WERI-Rb-1 (cell line): ENCODE measurements at regions not wholly inside any gene's neighbourhood (a gene's known extent, or its start where the extent isn't known, plus 50 kb on each side); places are given as distances from the start of the nearest gene placed in this dataset.

Source experiments
- DNase-seq: peaks from one replicate; pipeline ENCODE4 v3.0.0-alpha.2; 2020
- H3K27ac ChIP-seq: fragments of 250-450 bp; sonication (Bioruptor Pico); 2 replicates; pipeline ENCODE4 v1.5.1; 2020; ENCODE audit warnings: mild to moderate bottlenecking, moderate library complexity
- H3K27me3 ChIP-seq: fragments of 250-450 bp; sonication (Bioruptor Pico); 2 replicates; pipeline ENCODE4 v1.5.1; 2021; ENCODE audit warnings: mild to moderate bottlenecking, low read depth, moderate library complexity; ENCODE audit not compliant: insufficient read depth, severe bottlenecking
- H3K36me3 ChIP-seq: fragments of 250-450 bp; sonication (Bioruptor Pico); 2 replicates; pipeline ENCODE4 v1.5.1; 2020; ENCODE audit warnings: mild to moderate bottlenecking, moderate library complexity
- H3K4me3 ChIP-seq: 2 replicates; pipeline ENCODE4 v1.5.1; 2011; ENCODE audit warnings: low read depth, mild to moderate bottlenecking, control low read depth, low read length
- H3K9me3 ChIP-seq: fragments of 250-450 bp; sonication (Bioruptor Pico); 2 replicates; pipeline ENCODE4 v1.5.1; 2021; ENCODE audit warnings: mild to moderate bottlenecking, moderate library complexity; ENCODE audit not compliant: severe bottlenecking
- TF ChIP-seq, protein P1 (sequence below): IDR thresholded peaks from 2 replicates; pipeline ENCODE4 v1.5.1; 2011; ENCODE audit warnings: low read depth, mild to moderate bottlenecking, control low read depth, inconsistent platforms, low read length

- no peak for DNase-seq
- no peaks in the 10 kb centered on the region for H3K36me3 ChIP-seq
- TF ChIP-seq, protein P1, sequence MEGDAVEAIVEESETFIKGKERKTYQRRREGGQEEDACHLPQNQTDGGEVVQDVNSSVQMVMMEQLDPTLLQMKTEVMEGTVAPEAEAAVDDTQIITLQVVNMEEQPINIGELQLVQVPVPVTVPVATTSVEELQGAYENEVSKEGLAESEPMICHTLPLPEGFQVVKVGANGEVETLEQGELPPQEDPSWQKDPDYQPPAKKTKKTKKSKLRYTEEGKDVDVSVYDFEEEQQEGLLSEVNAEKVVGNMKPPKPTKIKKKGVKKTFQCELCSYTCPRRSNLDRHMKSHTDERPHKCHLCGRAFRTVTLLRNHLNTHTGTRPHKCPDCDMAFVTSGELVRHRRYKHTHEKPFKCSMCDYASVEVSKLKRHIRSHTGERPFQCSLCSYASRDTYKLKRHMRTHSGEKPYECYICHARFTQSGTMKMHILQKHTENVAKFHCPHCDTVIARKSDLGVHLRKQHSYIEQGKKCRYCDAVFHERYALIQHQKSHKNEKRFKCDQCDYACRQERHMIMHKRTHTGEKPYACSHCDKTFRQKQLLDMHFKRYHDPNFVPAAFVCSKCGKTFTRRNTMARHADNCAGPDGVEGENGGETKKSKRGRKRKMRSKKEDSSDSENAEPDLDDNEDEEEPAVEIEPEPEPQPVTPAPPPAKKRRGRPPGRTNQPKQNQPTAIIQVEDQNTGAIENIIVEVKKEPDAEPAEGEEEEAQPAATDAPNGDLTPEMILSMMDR: no peak
These were observed 363.1 kb downstream of the NUP35 start for GRCh38 chr2:183487326-183487725.

GRCh38 chr2:183488421-183488820, 364.2 kb downstream of the NUP35 start:
- no peak for DNase-seq
- TF ChIP-seq, protein P1: no peak
- no peak overlapping the region for H3K4me3 ChIP-seq

More at GRCh38 chr2:183487326-183487725, 363.1 kb downstream of the NUP35 start:
- Histone ChIP-seq H3K9me3 (no peaks in the 10 kb centered on the region), H3K4me3 (no peak overlapping the region), H3K27ac (no peak overlapping the region), H3K27me3 (no peaks in the 10 kb centered on the region)

GRCh38 chr2:183490489-183490888, 366.2 kb downstream of the NUP35 start:
- no peaks in the 10 kb centered on the region for H3K9me3 ChIP-seq
- H3K27me3 ChIP-seq: no peaks in the 10 kb centered on the region
- H3K27ac ChIP-seq: no peak overlapping the region
- TF ChIP-seq, protein P1: no peak
- no peak for DNase-seq
- no peak overlapping the region for H3K4me3 ChIP-seq
- H3K36me3 ChIP-seq: no peaks in the 10 kb centered on the region

More at GRCh38 chr2:183488421-183488820, 364.2 kb downstream of the NUP35 start:
- no peaks in the 10 kb centered on the region for H3K36me3 ChIP-seq
- no peaks in the 10 kb centered on the region for H3K9me3 ChIP-seq
- H3K27ac ChIP-seq: no peak overlapping the region
- H3K27me3 ChIP-seq: no peaks in the 10 kb centered on the region

GRCh38 chr2:183490914-183491313, 366.7 kb downstream of the NUP35 start:
- no peak overlapping the region for H3K27ac ChIP-seq
- H3K4me3 ChIP-seq: no peak overlapping the region
- H3K36me3 ChIP-seq: no peaks in the 10 kb centered on the region
- DNase-seq: no peak
- TF ChIP-seq, protein P1: no peak
- H3K9me3 ChIP-seq: no peaks in the 10 kb centered on the region
- H3K27me3 ChIP-seq: no peaks in the 10 kb centered on the region

DNA sequence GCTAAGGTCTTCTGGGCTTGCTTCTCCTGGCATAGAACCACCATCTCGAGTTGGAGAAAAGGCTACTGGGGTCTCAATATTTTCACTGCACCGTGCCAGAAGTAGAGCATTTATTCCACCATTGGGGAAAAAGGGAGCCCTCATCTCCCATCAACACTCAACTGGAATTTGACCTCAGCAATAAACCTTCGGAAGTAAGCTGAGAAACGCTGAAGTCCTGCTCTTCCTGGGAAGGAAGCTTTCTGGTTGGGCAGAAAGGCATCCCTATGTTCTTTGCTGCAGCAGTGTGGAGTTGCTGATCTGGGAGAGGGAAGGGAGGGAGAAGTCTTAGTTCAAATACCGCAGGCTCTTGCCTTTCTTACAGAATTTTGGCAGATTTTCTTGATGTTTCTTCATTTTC, 368.8 kb downstream of the NUP35 start:
- Histone ChIP-seq H3K36me3 (no peaks in the 10 kb centered on the region), H3K27ac (no peak overlapping the region), H3K4me3 (no peak overlapping the region), H3K9me3 (no peaks in the 10 kb centered on the region), H3K27me3 (no peaks in the 10 kb centered on the region)
- no peak for DNase-seq
- TF ChIP-seq, protein P1: no peak

DNA sequence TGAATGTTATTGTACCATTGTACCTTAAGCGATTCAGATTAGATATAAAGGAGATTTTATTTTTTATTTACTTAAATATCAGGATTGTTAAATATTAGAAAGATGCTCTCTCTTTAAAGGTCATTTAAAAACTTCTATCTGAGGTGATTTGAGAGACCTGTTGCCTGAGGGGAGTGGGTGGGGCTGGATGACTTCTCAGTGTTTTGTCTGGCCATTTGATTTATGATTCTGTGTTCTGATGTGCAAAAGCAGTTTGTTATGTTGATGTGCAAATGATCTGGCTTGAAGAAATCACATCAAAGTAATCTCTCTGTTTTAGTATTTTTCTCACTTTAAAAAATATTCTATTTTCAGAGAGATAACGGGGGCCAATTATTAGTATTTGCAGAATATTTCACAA, 370.8 kb downstream of the NUP35 start:
- H3K27ac ChIP-seq: no peak overlapping the region

More for the DNA sequence above, 370.8 kb downstream of the NUP35 start:
- DNase-seq: no peak
- Histone ChIP-seq H3K4me3 (no peak overlapping the region), H3K27me3 (no peaks in the 10 kb centered on the region), H3K36me3 (no peaks in the 10 kb centered on the region), H3K9me3 (no peaks in the 10 kb centered on the region)
- TF ChIP-seq, protein P1: no peak
